ENCODE measurements at regions not wholly inside any gene's neighbourhood (a gene's known extent, or its start where the extent isn't known, plus 50 kb on each side); places are given as distances from the start of the nearest gene placed in this dataset.

DNA sequence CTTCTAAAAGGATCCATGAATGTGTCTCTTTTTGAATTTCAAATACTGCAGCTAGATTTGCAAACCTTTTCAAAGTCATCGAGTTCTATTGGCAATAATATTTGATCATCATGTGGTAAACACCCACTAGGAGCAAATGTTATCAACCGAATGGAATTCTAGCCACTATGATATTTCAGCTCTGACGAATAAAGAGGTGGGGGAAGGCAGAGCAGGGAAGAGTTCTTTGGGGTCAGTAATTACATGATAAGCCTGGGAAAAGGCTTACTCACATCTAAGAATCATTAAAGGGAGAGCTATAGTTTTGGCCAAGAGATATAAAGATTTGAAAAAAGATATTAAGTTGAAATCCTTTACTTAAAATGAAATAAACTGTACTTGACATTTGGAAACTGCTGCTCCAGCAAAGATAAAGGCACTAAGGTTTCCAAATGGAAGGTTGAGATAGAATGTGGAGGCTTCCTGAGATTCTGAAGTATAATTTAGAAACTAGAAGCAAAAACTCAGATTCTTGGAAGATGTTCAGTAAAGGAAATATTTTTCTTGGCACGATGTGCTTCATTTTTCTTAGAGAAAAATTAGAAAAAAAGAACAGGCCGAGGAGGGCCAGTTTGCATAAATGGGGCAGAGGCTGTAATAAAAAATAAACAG is 104.7 kb upstream of the ARHGAP28 start:
- TF ChIP-seq RAD21 (CRISPR knock-in tag; IDR thresholded peaks at IDR 0.05) (no peak), HCFC1 (IDR thresholded peaks at IDR 0.05; ENCODE audit: low read depth, low read length) (no peak), HDAC2 (CRISPR knock-in tag; IDR thresholded peaks at IDR 0.05) (no peak), ZNF619 (CRISPR knock-in tag; IDR thresholded peaks at IDR 0.05) (no peak), ELF4 (CRISPR knock-in tag; IDR thresholded peaks at IDR 0.05; ENCODE audit: borderline replicate concordance) (no peak), ZNF207 (IDR thresholded peaks at IDR 0.05; ENCODE audit: borderline replicate concordance) (no peak), ZBTB20 (CRISPR knock-in tag; IDR thresholded peaks at IDR 0.05; ENCODE audit: borderline replicate concordance, low read depth) (no peak), ESRRA (CRISPR knock-in tag; IDR thresholded peaks at IDR 0.05; ENCODE audit: low read depth) (no peak)
- TF ChIP-seq, protein P1, sequence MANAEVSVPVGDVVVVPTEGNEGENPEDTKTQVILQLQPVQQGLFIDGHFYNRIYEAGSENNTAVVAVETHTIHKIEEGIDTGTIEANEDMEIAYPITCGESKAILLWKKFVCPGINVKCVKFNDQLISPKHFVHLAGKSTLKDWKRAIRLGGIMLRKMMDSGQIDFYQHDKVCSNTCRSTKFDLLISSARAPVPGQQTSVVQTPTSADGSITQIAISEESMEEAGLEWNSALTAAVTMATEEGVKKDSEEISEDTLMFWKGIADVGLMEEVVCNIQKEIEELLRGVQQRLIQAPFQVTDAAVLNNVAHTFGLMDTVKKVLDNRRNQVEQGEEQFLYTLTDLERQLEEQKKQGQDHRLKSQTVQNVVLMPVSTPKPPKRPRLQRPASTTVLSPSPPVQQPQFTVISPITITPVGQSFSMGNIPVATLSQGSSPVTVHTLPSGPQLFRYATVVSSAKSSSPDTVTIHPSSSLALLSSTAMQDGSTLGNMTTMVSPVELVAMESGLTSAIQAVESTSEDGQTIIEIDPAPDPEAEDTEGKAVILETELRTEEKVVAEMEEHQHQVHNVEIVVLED (CRISPR knock-in tag; IDR thresholded peaks at IDR 0.05; ENCODE audit: borderline replicate concordance), result no peak
- TF ChIP-seq, protein P2, sequence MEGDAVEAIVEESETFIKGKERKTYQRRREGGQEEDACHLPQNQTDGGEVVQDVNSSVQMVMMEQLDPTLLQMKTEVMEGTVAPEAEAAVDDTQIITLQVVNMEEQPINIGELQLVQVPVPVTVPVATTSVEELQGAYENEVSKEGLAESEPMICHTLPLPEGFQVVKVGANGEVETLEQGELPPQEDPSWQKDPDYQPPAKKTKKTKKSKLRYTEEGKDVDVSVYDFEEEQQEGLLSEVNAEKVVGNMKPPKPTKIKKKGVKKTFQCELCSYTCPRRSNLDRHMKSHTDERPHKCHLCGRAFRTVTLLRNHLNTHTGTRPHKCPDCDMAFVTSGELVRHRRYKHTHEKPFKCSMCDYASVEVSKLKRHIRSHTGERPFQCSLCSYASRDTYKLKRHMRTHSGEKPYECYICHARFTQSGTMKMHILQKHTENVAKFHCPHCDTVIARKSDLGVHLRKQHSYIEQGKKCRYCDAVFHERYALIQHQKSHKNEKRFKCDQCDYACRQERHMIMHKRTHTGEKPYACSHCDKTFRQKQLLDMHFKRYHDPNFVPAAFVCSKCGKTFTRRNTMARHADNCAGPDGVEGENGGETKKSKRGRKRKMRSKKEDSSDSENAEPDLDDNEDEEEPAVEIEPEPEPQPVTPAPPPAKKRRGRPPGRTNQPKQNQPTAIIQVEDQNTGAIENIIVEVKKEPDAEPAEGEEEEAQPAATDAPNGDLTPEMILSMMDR (CRISPR knock-in tag; IDR thresholded peaks at IDR 0.05), result no peak
- TF ChIP-seq, protein P3, sequence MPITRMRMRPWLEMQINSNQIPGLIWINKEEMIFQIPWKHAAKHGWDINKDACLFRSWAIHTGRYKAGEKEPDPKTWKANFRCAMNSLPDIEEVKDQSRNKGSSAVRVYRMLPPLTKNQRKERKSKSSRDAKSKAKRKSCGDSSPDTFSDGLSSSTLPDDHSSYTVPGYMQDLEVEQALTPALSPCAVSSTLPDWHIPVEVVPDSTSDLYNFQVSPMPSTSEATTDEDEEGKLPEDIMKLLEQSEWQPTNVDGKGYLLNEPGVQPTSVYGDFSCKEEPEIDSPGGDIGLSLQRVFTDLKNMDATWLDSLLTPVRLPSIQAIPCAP (CRISPR knock-in tag; IDR thresholded peaks at IDR 0.05; ENCODE audit: low read depth), result no peak
- TF ChIP-seq, protein P4, sequence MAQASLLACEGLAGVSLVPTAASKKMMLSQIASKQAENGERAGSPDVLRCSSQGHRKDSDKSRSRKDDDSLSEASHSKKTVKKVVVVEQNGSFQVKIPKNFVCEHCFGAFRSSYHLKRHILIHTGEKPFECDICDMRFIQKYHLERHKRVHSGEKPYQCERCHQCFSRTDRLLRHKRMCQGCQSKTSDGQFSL (CRISPR knock-in tag; IDR thresholded peaks at IDR 0.05), result no peak
